ENCODE measurements at regions not wholly inside any gene's neighbourhood (a gene's known extent, or its start where the extent isn't known, plus 50 kb on each side); places are given as distances from the start of the nearest gene placed in this dataset.

DNA sequence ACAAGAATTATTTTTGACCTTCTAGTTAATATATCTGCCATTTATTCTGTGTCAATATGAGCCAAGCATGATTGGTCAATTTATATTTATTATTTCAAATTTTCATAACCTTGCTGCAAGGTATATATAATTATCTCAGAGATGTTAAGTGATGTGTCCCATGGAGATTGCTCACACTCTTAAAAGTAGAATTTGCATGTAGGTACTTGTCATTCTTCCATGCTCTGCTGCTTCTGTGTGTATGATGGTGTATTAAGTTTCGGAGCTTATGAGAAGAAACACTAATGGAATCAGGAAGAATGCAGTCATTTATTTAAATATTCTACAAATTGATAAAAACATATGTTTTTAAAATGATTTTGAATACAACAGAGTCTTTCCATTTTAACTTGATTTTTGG is 586.8 kb upstream of the MIR17HG start:
- CTCF ChIA-PET: no interaction called here

DNA sequence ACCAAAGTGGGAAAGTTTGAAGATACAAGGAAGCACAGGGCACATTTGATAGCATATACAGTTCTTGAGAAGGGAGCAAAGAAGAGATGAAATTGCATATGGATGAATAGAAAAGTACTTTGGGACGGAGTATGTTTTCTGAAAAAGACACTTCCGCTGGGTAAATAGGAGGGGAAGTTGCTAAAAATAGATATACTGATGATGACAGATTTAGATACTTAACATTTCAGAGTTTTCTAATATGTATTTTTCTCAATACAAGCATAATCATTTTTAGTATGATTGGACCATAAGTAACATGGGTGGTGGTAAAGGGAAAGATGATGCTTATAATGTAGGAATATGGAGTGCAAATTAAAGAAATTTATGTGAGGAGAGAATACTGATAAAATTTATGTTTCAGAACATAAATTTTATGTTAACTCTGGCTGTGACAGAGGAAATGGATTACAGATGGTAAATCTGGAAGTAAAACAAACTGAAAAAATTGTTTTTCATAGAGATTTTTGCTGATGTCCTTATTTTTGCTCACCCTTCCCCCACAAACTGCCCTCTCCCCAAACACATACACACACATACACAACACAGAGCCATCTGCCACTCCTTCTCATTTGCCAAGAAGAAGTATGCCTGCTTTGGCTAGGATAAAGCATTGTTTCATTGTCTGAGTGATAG is 583.9 kb upstream of the MIR17HG start:
- BruUV-seq (replicated peaks): no TSS peak
- Histone ChIP-seq H3K27me3 (replicated peaks; ENCODE audit: insufficient read depth, low read depth, low read length, poor library complexity) (no peaks in the 10 kb centered on the region), H3K9me3 (ENCODE audit: low read depth, low read length, poor library complexity, severe bottlenecking) (no peaks in the 10 kb centered on the region), H3K4me1 (ENCODE audit: insufficient read depth, low read length, poor library complexity, severe bottlenecking) (no peaks in the 10 kb centered on the region), H3K27ac (ENCODE audit: low read depth, low read length, poor library complexity, severe bottlenecking) (no peak overlapping the region), H3K4me3 (ENCODE audit: low read depth, low read length, poor library complexity, severe bottlenecking) (no peak overlapping the region), H3K36me3 (ENCODE audit: insufficient read depth, low read length, poor library complexity, severe bottlenecking) (no peaks in the 10 kb centered on the region)
- CTCF ChIA-PET: no interaction called here
- no peak for DNase-seq (ENCODE audit: low spot score)
- POLR2A ChIA-PET (ENCODE audit: low non-redundant PET): no interaction called here
- intact Hi-C loops (cut with micrococcal nuclease; ENCODE audit: unreplicated experiment): no loop called here
- TF ChIP-seq, protein P1, sequence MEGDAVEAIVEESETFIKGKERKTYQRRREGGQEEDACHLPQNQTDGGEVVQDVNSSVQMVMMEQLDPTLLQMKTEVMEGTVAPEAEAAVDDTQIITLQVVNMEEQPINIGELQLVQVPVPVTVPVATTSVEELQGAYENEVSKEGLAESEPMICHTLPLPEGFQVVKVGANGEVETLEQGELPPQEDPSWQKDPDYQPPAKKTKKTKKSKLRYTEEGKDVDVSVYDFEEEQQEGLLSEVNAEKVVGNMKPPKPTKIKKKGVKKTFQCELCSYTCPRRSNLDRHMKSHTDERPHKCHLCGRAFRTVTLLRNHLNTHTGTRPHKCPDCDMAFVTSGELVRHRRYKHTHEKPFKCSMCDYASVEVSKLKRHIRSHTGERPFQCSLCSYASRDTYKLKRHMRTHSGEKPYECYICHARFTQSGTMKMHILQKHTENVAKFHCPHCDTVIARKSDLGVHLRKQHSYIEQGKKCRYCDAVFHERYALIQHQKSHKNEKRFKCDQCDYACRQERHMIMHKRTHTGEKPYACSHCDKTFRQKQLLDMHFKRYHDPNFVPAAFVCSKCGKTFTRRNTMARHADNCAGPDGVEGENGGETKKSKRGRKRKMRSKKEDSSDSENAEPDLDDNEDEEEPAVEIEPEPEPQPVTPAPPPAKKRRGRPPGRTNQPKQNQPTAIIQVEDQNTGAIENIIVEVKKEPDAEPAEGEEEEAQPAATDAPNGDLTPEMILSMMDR (conservative IDR thresholded peaks at IDR 0.05; ENCODE audit: low read depth, low read length): no peak
- no peak for TF ChIP-seq EZH2 (IDR thresholded peaks at IDR 0.05; ENCODE audit: borderline replicate concordance, low read depth, low read length, poor library complexity, severe bottlenecking)

More for the DNA sequence above, 586.8 kb upstream of the MIR17HG start:
- BruUV-seq (replicated peaks): no TSS peak
- Histone ChIP-seq H3K4me3 (ENCODE audit: low read depth, low read length, poor library complexity, severe bottlenecking) (no peak overlapping the region), H3K27ac (ENCODE audit: low read depth, low read length, poor library complexity, severe bottlenecking) (no peak overlapping the region), H3K4me1 (ENCODE audit: insufficient read depth, low read length, poor library complexity, severe bottlenecking) (no peaks in the 10 kb centered on the region), H3K9me3 (ENCODE audit: low read depth, low read length, poor library complexity, severe bottlenecking) (no peaks in the 10 kb centered on the region), H3K27me3 (replicated peaks; ENCODE audit: insufficient read depth, low read depth, low read length, poor library complexity) (no peaks in the 10 kb centered on the region), H3K36me3 (ENCODE audit: insufficient read depth, low read length, poor library complexity, severe bottlenecking) (no peaks in the 10 kb centered on the region)
- DNase-seq (ENCODE audit: low spot score): no peak
- POLR2A ChIA-PET (ENCODE audit: low non-redundant PET): no interaction called here
- TF ChIP-seq EZH2 (IDR thresholded peaks at IDR 0.05; ENCODE audit: borderline replicate concordance, low read depth, low read length, poor library complexity, severe bottlenecking): no peak
- intact Hi-C loops (cut with micrococcal nuclease; ENCODE audit: unreplicated experiment): no loop called here

DNA sequence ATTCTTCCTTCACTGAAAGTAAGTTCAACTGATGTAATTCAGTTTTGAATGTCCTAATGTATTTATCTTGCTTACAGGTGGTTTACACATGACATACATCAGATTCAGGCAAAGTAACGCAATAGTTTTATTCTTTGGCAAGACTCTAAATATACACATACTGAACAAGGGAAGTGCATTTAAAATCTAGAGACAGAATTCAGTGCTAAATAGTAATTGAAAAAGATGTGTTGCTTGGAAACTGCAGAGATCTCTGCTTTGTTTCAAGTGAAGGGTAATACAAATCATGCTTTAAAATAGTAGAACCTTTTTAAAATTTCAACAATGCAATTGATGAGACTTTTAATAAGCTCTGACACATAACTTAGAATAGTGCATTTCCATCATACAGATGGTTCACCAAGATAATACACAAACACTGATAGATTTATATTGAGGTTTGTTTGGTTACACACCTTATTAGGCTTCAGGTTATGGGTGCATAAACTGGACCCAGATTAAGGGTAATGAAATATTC is 581.0 kb upstream of the MIR17HG start:
- Histone ChIP-seq H3K27me3 (replicated peaks; ENCODE audit: insufficient read depth, low read depth, low read length, poor library complexity) (no peaks in the 10 kb centered on the region), H3K36me3 (ENCODE audit: insufficient read depth, low read length, poor library complexity, severe bottlenecking) (no peaks in the 10 kb centered on the region), H3K9me3 (ENCODE audit: low read depth, low read length, poor library complexity, severe bottlenecking) (no peaks in the 10 kb centered on the region), H3K4me3 (ENCODE audit: low read depth, low read length, poor library complexity, severe bottlenecking) (no peak overlapping the region), H3K4me1 (ENCODE audit: insufficient read depth, low read length, poor library complexity, severe bottlenecking) (no peaks in the 10 kb centered on the region), H3K27ac (ENCODE audit: low read depth, low read length, poor library complexity, severe bottlenecking) (no peak overlapping the region)
- no peak for DNase-seq (ENCODE audit: low spot score)
- TF ChIP-seq, protein P1 (conservative IDR thresholded peaks at IDR 0.05; ENCODE audit: low read depth, low read length): no peak
- no peak for TF ChIP-seq EZH2 (IDR thresholded peaks at IDR 0.05; ENCODE audit: borderline replicate concordance, low read depth, low read length, poor library complexity, severe bottlenecking)
- no TSS peak for BruUV-seq (replicated peaks)
- ChIA-PET POLR2A (ENCODE audit: low non-redundant PET) (no interaction called here), CTCF (no interaction called here)
- intact Hi-C loops (cut with micrococcal nuclease; ENCODE audit: unreplicated experiment): no loop called here

DNA sequence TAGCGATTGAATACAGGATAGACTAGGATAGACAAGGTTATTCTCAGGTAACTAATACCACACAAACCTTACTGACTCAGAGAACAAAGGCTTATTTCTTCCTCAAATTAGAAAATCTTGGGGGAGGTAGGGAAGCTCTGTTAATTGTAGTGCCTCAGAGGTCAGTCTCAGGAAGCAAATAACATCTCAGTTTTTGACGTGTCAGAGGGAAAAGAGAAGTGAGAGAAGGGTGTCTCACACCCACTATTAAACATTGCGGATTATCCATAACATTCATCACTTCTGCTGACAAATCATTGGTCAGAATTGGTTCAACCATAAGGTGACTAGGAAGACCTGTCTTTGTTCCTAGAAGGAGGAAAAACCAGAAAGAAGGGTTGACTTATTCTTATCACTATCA is 579.4 kb upstream of the MIR17HG start:
- no TSS peak for BruUV-seq (replicated peaks)
- Histone ChIP-seq H3K27ac (ENCODE audit: low read depth, low read length, poor library complexity, severe bottlenecking) (no peak overlapping the region), H3K9me3 (ENCODE audit: low read depth, low read length, poor library complexity, severe bottlenecking) (no peaks in the 10 kb centered on the region), H3K4me3 (ENCODE audit: low read depth, low read length, poor library complexity, severe bottlenecking) (no peak overlapping the region), H3K36me3 (ENCODE audit: insufficient read depth, low read length, poor library complexity, severe bottlenecking) (no peaks in the 10 kb centered on the region), H3K4me1 (ENCODE audit: insufficient read depth, low read length, poor library complexity, severe bottlenecking) (no peaks in the 10 kb centered on the region), H3K27me3 (replicated peaks; ENCODE audit: insufficient read depth, low read depth, low read length, poor library complexity) (no peaks in the 10 kb centered on the region)
- DNase-seq (ENCODE audit: low spot score): no peak
- intact Hi-C loops (cut with micrococcal nuclease; ENCODE audit: unreplicated experiment): no loop called here
- ChIA-PET CTCF (no interaction called here), POLR2A (ENCODE audit: low non-redundant PET) (no interaction called here)
- TF ChIP-seq EZH2 (IDR thresholded peaks at IDR 0.05; ENCODE audit: borderline replicate concordance, low read depth, low read length, poor library complexity, severe bottlenecking): no peak
- TF ChIP-seq, protein P1 (conservative IDR thresholded peaks at IDR 0.05; ENCODE audit: low read depth, low read length): no peak

All from A673 (cell line).